HG02798 (cell line): ENCODE measurements at regions not wholly inside any gene's neighbourhood (a gene's known extent, or its start where the extent isn't known, plus 50 kb on each side); places are given as distances from the start of the nearest gene placed in this dataset.

Experiments
- ATAC-seq: cut with Tn5 transposase; IDR thresholded peaks from one replicate; pipeline ENCODE4 v1.9.1; 2021; ENCODE audit warnings: mild to moderate bottlenecking; ENCODE audit not compliant: unreplicated experiment, poor library complexity

- no peak for ATAC-seq
These were observed 206.0 kb upstream of the SPRED2 start for GRCh38 chr2:65638443-65638842.

DNA sequence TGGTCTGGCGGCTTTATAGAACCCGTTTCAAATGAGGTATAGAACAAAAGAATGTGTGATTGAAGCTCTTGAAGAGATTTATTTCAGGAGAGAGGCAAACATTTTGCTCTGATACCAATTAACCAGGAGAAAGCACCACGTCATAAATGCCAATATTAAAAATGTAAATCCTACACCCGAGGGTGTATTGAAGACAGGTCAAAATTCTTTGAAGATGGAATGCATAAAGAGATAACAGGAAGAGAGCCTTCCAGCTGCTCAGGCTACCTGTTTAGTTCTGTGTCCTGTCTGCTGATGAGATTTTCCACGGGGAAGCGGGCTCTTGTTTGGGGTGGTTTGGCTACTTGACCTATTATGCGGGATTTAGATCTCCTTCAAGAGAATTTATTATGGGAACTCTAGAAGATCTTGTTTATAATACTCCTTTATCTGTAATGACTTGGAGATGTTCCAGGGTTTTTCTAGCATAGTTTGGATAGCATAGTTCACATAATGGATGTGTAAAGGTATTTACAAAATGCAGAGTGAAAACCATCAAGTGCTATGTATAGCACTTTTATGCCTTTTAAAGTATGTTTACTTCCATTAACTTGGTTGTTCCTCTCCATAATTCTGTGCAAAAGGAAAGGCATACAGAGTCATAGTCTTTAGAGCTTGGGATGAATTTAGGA is 204.5 kb upstream of the SPRED2 start:
- ATAC-seq: no peak

DNA sequence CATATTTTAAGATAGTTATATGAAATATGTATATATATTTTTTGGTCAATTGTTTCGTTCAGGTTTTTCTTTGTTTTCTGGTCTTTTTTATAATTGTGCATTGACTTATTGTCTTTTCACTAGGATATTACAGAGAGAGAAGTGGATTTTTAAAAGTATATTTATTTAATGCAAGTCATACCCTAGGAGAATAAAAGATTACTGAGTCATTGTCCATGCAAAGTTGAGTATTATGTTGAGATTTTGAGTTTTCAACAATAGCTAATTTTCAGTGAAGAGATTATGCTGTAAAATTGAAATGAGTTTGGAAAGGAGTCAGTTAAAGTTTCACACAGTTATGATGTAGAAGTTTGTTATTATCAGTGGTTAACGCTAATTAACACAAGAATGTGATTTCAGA is 203.6 kb upstream of the SPRED2 start:
- ATAC-seq: no peak

DNA sequence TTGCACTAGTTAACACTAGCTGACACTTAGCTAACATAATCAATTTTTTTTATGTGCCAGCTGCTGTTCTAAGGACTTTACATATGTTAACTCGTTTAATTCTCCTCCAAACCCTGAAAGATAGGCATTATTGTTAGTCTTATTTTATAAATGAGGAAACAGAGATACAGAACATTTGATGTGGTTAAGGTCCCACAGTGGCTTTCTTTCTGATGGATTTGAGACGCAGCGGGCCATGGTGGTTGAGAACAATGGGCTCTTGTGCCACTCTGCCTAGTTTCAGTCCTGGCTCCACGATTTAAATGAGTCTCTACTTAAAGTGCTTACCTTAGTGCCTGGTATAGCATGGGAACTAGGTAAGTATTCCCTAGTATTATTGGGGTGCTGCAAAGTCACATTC is 201.9 kb upstream of the SPRED2 start:
- ATAC-seq: no peak

DNA sequence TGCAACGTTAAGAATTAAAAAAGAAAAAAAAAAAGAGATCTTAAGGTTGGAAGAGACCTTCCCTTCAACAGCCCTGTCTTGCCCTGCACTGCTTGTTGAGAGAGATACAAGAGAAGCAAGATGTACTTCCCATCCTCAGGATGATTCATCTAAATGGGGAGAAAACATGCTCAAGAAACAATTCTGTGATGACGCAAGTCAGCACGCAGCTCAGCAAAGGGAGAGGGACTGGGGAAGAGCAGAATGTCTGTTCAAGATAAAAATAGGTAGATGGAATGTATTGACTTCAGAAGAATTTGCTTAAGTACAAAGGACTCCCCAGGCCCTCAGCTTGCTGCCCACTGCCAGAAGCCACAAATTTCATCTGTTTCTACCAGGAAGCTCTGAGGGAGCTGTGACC is 198.2 kb upstream of the SPRED2 start:
- ATAC-seq: no peak

DNA sequence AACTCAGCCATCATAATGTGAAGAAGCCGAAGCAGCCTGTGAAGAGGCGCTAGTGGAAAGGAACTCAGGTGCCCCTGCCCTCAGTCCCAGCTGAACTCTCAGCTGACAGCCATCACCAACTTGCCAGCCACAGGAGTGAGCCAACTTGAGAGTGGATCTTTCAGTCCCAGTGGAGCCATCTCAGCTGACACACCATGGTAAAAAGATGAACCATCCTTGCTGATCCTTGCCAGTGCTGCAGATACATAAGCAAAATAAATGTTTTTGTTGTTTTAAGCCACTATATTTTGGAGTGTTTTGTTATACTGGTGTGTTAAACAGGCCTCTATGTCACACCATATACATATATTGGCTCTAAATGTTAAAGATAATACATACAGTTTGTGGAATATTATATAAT is 195.8 kb upstream of the SPRED2 start:
- no peak for ATAC-seq

GRCh38 chr2:65626831-65627230 is 194.4 kb upstream of the SPRED2 start:
- no peak for ATAC-seq

GRCh38 chr2:65625982-65626381 is 193.6 kb upstream of the SPRED2 start:
- ATAC-seq: no peak

DNA sequence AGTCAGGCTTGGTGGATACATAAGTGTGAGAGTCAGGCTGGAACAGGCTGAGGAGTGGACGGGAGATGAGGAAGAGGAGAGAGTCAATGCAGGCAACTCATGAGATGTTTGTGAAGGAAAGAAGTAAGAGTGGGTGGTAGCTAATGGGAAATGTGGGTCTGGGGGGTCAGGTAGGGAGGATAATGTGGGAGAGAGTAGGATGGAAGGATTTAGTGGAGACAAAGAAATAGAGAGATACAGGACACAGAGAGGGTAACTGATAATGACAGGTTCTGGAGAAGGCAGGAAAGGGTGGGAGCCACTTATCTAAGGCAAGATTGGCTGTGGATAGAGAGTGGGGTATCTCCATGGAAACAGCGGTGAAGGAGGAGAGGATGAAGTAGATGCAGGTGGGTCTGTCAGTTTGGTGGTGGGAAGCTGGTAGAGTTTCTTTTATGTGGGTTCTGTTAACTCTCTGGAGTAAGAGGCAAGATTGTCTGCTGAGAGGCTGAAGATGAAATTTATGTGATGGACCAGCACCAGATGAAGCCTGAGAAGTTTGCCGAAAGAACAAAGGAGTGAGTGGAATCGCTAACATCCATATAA is 190.6 kb upstream of the SPRED2 start:
- ATAC-seq: no peak

DNA sequence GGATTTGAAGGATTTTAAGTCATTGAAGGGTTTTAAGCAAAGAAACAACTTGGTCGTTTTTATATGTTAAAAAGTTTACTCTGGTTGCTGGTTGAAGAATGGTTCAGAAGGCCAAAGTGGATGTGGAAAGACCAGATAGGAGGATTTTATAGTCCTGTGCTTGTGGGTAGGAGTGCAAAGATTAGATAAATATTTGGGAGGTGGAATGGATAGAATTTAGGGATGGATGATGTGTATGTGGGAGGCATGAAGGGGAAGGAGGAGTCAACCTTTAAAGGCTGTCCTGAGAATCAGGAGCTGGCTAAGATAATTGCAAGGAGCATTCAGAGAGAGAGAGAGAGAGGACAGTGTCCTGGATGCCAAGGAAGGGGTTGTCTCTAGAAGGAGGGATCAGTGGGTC is 190.1 kb upstream of the SPRED2 start:
- ATAC-seq: no peak

DNA sequence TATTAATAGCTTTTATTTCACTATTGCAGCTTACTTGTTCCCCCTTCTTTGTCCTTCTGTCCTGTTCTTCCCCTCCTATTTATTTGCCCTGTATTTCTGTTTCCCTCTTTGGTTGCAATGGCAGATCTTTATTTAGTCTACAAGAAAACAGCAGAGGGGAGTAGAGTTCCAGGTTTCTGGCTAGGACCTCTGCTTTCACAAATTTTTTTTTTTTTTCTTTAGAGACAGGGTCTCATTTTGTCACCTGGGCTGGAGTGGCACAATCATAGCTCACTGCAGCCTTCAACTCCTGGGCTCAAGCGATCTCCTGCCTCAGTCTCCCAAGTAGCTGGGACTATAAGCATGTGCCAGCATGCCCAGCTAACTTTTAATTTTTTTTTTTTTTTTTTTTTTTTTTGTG is 188.1 kb upstream of the SPRED2 start:
- ATAC-seq: no peak

GRCh38 chr2:65620026-65620425 is 187.6 kb upstream of the SPRED2 start:
- ATAC-seq: no peak

DNA sequence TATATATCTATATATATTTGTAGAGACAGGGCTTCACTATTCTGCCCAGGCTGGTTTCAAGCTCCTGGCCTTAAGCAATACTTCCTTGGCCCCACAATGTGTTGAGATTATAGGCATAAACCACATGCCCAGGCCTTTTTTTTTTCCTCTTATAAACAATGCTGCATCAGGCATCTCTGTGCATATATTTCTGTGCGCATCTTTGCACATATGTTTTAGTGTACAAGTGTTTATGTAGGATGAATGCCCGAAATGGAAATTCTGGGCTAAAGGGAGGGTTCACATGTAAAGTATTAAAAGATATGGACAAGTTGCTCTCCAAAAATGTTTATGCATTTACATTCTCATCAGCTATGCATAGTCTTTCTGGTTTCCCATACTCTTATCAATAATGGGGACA is 183.2 kb upstream of the SPRED2 start:
- ATAC-seq: no peak

DNA sequence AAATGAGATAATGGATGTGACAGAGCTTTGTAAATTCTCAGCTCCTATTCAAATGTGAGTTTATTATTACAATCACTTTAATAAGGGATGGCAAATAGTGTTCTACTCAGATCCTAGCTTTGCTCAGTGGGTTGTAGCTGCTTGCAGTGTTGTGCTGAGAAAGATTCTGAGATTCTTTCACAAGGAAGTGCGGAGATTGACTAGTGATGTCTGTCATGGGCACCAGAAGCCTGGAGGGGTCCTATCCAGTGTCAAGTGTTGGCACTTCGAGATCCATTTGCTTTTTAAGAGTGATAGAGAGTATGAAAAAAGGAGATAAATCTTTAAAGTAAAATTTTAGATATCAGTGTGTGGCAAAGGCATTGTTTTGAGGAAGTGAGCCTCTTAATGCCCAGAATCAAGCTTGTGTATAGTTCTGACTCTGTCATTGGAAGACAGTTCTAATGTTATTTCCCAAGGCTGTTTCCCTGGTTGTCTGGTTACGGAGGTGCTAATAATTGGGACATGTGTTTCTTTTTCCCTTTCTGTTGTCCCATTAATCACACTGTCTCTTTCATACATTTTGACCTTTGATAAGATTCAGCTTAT is 181.7 kb upstream of the SPRED2 start:
- no peak for ATAC-seq

DNA sequence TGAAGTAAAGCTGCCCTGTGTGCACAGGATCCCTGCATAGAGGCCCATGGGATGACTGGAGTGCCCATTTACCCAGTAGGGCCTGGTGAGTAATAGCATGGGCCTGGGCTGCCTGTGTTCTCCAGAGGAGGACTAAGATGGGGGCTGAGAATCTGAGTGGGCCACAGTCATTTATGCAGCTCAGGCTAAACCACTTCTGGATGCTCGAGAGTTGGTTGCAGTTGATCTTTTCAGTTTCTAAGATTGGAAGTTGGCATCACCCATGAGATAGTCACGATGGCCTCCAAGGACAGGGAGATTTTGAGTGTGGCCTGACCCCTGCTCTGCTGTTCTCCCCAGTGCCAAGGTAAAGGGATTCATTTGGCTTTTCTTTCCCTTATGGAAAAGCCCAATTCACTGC is 179.1 kb upstream of the SPRED2 start:
- ATAC-seq: no peak

DNA sequence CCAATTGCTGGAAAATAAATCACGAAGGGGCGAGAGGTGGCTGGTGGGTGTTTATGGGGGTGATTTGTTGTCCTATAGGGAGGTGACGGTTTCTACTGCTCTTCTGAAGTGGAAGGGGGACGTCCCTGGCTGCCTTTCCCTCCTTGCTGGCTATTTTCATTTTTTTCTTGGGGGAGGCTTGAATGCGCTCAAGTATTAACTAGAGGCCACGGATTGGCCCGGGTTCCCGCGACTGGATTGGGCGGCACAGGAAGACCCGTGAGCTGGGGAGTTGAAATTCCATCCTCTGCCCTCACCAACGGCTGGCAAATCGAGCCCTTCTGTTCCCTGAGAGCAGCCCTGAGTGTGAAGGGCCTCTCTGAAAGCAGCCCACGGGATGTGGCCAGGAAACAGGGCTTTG is 176.5 kb upstream of the SPRED2 start:
- ATAC-seq: no peak

- no peak for ATAC-seq
These were observed 176.1 kb upstream of the SPRED2 start for GRCh38 chr2:65608466-65608865.

DNA sequence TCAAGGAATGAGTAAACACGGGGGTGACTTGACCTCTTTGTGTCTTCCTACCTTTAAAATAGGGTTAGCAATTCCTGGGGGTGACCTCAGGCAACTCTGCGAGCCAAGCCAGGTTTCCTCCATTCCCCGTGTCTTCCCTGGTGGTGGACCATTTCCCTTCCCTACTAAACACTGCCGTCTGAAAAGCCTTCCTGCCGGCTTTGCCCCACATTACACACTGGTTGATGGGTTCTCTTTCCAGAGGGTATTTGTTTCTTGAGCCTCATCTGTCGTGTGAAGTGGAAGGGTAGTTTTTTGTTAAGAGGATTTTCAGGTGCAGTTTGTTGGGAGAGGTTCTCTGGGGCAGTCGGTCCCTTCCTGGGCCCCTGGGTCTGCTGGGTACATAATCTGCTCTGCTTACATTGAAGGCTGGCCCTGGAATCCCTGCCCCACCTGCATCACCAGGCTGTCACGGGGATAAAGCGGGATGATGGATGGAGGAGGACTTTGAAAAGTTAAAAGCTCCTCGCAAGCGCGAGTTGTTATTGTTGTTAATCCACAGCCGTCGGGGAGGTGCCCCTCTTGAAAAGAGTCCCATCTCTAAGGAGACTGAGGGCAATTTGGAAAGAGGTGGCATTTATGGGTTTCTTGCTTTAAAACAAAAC is 175.4 kb upstream of the SPRED2 start:
- no peak for ATAC-seq

DNA sequence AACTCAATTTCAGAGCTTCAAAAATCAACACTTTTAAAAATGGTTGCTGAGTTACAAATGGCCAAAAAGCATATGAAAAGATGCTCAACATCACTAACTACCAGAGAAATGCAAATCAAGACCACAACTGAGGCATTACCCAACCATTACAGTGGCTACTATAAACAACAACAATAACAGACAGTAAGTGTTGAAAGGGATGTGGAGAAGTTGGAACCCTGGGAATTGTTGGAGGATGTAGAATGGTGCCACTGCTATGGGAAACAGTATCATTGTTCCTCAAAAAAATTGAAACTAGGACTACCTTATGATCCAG is 173.3 kb upstream of the SPRED2 start:
- peak; percentile 34 for ATAC-seq

GRCh38 chr2:65605058-65605742 is 172.8 kb upstream of the SPRED2 start:
- peak; percentile 20 for ATAC-seq

- no peak for ATAC-seq
These were observed 171.8 kb upstream of the SPRED2 start for GRCh38 chr2:65604246-65604645.
